ENCODE measurements at regions not wholly inside any gene's neighbourhood (a gene's known extent, or its start where the extent isn't known, plus 50 kb on each side); places are given as distances from the start of the nearest gene placed in this dataset.

GRCh38 chr14:104295681-104296387 lies 157.4 kb downstream of the KIF26A start (continued):
- TF ChIP-seq, protein P1, sequence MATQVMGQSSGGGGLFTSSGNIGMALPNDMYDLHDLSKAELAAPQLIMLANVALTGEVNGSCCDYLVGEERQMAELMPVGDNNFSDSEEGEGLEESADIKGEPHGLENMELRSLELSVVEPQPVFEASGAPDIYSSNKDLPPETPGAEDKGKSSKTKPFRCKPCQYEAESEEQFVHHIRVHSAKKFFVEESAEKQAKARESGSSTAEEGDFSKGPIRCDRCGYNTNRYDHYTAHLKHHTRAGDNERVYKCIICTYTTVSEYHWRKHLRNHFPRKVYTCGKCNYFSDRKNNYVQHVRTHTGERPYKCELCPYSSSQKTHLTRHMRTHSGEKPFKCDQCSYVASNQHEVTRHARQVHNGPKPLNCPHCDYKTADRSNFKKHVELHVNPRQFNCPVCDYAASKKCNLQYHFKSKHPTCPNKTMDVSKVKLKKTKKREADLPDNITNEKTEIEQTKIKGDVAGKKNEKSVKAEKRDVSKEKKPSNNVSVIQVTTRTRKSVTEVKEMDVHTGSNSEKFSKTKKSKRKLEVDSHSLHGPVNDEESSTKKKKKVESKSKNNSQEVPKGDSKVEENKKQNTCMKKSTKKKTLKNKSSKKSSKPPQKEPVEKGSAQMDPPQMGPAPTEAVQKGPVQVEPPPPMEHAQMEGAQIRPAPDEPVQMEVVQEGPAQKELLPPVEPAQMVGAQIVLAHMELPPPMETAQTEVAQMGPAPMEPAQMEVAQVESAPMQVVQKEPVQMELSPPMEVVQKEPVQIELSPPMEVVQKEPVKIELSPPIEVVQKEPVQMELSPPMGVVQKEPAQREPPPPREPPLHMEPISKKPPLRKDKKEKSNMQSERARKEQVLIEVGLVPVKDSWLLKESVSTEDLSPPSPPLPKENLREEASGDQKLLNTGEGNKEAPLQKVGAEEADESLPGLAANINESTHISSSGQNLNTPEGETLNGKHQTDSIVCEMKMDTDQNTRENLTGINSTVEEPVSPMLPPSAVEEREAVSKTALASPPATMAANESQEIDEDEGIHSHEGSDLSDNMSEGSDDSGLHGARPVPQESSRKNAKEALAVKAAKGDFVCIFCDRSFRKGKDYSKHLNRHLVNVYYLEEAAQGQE (IDR thresholded peaks at IDR 0.05; ENCODE audit: unreplicated experiment): no peak
- TF ChIP-seq EZH2phosphoT487 (IDR thresholded peaks at IDR 0.05; ENCODE audit: unreplicated experiment) (no peak), ZNF331 (CRISPR knock-in tag; IDR thresholded peaks at IDR 0.05; ENCODE audit: low read depth) (no peak), CTCF (conservative IDR thresholded peaks at IDR 0.05; ENCODE audit: low read depth in 2 of 2) (no peak)
- TF ChIP-seq, protein P2, sequence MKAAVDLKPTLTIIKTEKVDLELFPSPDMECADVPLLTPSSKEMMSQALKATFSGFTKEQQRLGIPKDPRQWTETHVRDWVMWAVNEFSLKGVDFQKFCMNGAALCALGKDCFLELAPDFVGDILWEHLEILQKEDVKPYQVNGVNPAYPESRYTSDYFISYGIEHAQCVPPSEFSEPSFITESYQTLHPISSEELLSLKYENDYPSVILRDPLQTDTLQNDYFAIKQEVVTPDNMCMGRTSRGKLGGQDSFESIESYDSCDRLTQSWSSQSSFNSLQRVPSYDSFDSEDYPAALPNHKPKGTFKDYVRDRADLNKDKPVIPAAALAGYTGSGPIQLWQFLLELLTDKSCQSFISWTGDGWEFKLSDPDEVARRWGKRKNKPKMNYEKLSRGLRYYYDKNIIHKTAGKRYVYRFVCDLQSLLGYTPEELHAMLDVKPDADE (IDR thresholded peaks at IDR 0.05): no peak

GRCh38 chr14:104296388-104297312 lies 158.3 kb downstream of the KIF26A start:
- Histone ChIP-seq H3K4me1 (ENCODE audit: insufficient read depth) (peaks cover 8% of the 10 kb centered on the region), H3F3A (replicated peaks; ENCODE audit: low read depth) (no peaks in the 10 kb centered on the region), H3K27me3 (ENCODE audit: insufficient read depth) (no peaks in the 10 kb centered on the region), H3K27ac (ENCODE audit: low read depth) (no peak overlapping the region), H3K36me3 (ENCODE audit: insufficient read depth) (no peaks in the 10 kb centered on the region), H3K4me2 (no peak overlapping the region), H3K4me3 (no peak overlapping the region), H3K9me2 (ENCODE audit: insufficient read depth) (no peaks in the 10 kb centered on the region), H4K20me1 (replicated peaks; ENCODE audit: insufficient read depth) (no peaks in the 10 kb centered on the region), H3K79me2 (replicated peaks; ENCODE audit: insufficient read depth) (no peaks in the 10 kb centered on the region), H2AFZ (no peak overlapping the region)
- peaks cover 7% of the 10 kb centered on the region for H3K4me1 Mint-ChIP-seq
- TF ChIP-seq ZNF331 (CRISPR knock-in tag; IDR thresholded peaks at IDR 0.05; ENCODE audit: low read depth) (no peak), STAT1 (IDR thresholded peaks at IDR 0.05; ENCODE audit: unreplicated experiment) (no peak), EZH2phosphoT487 (IDR thresholded peaks at IDR 0.05; ENCODE audit: unreplicated experiment) (no peak), ZNF114 (CRISPR knock-in tag; IDR thresholded peaks at IDR 0.05) (no peak), POLR2AphosphoS5 (IDR thresholded peaks at IDR 0.05; ENCODE audit: low read depth) (no peak), CTCF (conservative IDR thresholded peaks at IDR 0.05; ENCODE audit: low read depth in 2 of 2) (no peak), EZH2 (IDR thresholded peaks at IDR 0.05; ENCODE audit: low read depth, unreplicated experiment) (no peak), CREB1 (CRISPR knock-in tag; IDR thresholded peaks at IDR 0.05; ENCODE audit: low read depth) (no peak), NANOG (IDR thresholded peaks at IDR 0.05; ENCODE audit: borderline replicate concordance) (no peak)
- TF ChIP-seq, protein P2 (IDR thresholded peaks at IDR 0.05): no peak
- ATAC-seq (no peak), DNase-seq (ENCODE audit: low spot score) (no peak)
- peaks cover 21% of the 10 kb centered on the region for H3K9me3 Mint-ChIP-seq
- peaks cover 12% of the 10 kb centered on the region for H3K36me3 Mint-ChIP-seq (ENCODE audit: low read depth)
- no peak overlapping the region for H3K27ac Mint-ChIP-seq
- H3K27me3 Mint-ChIP-seq (ENCODE audit: insufficient read depth, low read depth, poor library complexity): peaks cover 19% of the 10 kb centered on the region
- no peak overlapping the region for H3K4me3 Mint-ChIP-seq

Data from GM23338 (cell line).